GM23338 (cell line): ENCODE measurements at regions not wholly inside any gene's neighbourhood (a gene's known extent, or its start where the extent isn't known, plus 50 kb on each side); places are given as distances from the start of the nearest gene placed in this dataset.

Experiments
- ATAC-seq: fragments of 200-7000 bp; cut with Tn5 transposase; 3 replicates; pipeline ENCODE4 v1.9.1; 2020
- DNase-seq: peaks from one replicate; pipeline ENCODE4 v3.0.0-alpha.2; 2015; ENCODE audit warnings: low spot score
- H2AFZ ChIP-seq: fragments of 200-600 bp; sonication (generic); 2 replicates; pipeline ENCODE4 v1.8.0; 2016; ENCODE audit warnings: antibody characterized with exemption, mild to moderate bottlenecking, moderate library complexity
- H3F3A ChIP-seq: fragments of 200-600 bp; sonication (generic); replicated peaks from 2 replicates; pipeline ENCODE4 v1.8.0; 2017; ENCODE audit warnings: antibody characterized with exemption, mixed run types, low read depth
- H3K27ac ChIP-seq: fragments of 200-600 bp; sonication (generic); 2 replicates; pipeline ENCODE4 v1.6.1; 2016; ENCODE audit warnings: low read depth
- H3K27me3 ChIP-seq: fragments of 200-600 bp; sonication (generic); 2 replicates; pipeline ENCODE4 v1.8.0; 2016; ENCODE audit warnings: mild to moderate bottlenecking, mixed run types, moderate library complexity; ENCODE audit not compliant: insufficient read depth
- H3K36me3 ChIP-seq: fragments of 200-600 bp; sonication (generic); 2 replicates; pipeline ENCODE4 v1.8.0; 2016; ENCODE audit warnings: mild to moderate bottlenecking; ENCODE audit not compliant: insufficient read depth
- H3K4me1 ChIP-seq: fragments of 200-600 bp; sonication (generic); 2 replicates; pipeline ENCODE4 v1.8.0; 2016; ENCODE audit warnings: mild to moderate bottlenecking, moderate library complexity; ENCODE audit not compliant: insufficient read depth
- H3K4me2 ChIP-seq: fragments of 200-600 bp; sonication (generic); 2 replicates; pipeline ENCODE4 v1.7.1; 2017; ENCODE audit warnings: mixed run types
- H3K4me3 ChIP-seq: fragments of 200-600 bp; sonication (generic); 2 replicates; pipeline ENCODE4 v1.6.1; 2016; ENCODE audit warnings: mixed run types
- H3K79me2 ChIP-seq: fragments of 200-600 bp; sonication (generic); replicated peaks from 2 replicates; pipeline ENCODE4 v1.8.0; 2017; ENCODE audit warnings: mild to moderate bottlenecking; ENCODE audit not compliant: insufficient read depth
- H3K9me2 ChIP-seq: fragments of 200-600 bp; sonication (generic); 2 replicates; pipeline ENCODE4 v1.8.0; 2017; ENCODE audit not compliant: insufficient read depth
- H4K20me1 ChIP-seq: fragments of 200-600 bp; sonication (generic); replicated peaks from 2 replicates; pipeline ENCODE4 v1.8.0; 2017; ENCODE audit warnings: mild to moderate bottlenecking; ENCODE audit not compliant: insufficient read depth
- H3K27ac Mint-ChIP-seq: 2 replicates; pipeline ENCODE4 v1.8.0; 2020; ENCODE audit warnings: inconsistent platforms, mild to moderate bottlenecking, moderate library complexity, mixed read lengths
- H3K27me3 Mint-ChIP-seq: 3 replicates; pipeline ENCODE4 v1.8.0; 2022; ENCODE audit warnings: low read depth, mild to moderate bottlenecking, moderate library complexity, mixed read lengths, inconsistent platforms; ENCODE audit not compliant: insufficient read depth, poor library complexity
- H3K36me3 Mint-ChIP-seq: 3 replicates; pipeline ENCODE4 v1.8.0; 2021; ENCODE audit warnings: low read depth, mild to moderate bottlenecking, inconsistent platforms, moderate library complexity, mixed read lengths
- H3K4me1 Mint-ChIP-seq: 3 replicates; pipeline ENCODE4 v1.8.0; 2020; ENCODE audit warnings: mild to moderate bottlenecking, inconsistent platforms, mixed read lengths
- H3K4me3 Mint-ChIP-seq: 3 replicates; pipeline ENCODE4 v1.8.0; 2021; ENCODE audit warnings: moderate library complexity, mild to moderate bottlenecking, inconsistent platforms, mixed read lengths
- H3K9me3 Mint-ChIP-seq: 3 replicates; pipeline ENCODE4 v1.8.0; 2020; ENCODE audit warnings: moderate library complexity, mild to moderate bottlenecking, inconsistent platforms, mixed read lengths
- CREB1 ChIP-seq: fragments of 250-450 bp; sonication (Bioruptor Pico); IDR thresholded peaks from 2 replicates; pipeline ENCODE4 v1.5.0; 2020; ENCODE audit warnings: low read depth, mild to moderate bottlenecking, moderate library complexity
- EZH2 ChIP-seq: fragments of 200-600 bp; sonication (generic); IDR thresholded peaks from one replicate; pipeline ENCODE4 v1.8.0; 2017; ENCODE audit warnings: antibody characterized with exemption, mild to moderate bottlenecking, low read depth; ENCODE audit not compliant: unreplicated experiment
- JUNB ChIP-seq: IDR thresholded peaks from one replicate; pipeline ENCODE4 v1.6.1; 2016; ENCODE audit warnings: antibody characterized with exemption; ENCODE audit not compliant: unreplicated experiment
- NANOG ChIP-seq: IDR thresholded peaks from 2 replicates; pipeline ENCODE4 v1.6.1; 2016; ENCODE audit warnings: antibody characterized with exemption, borderline replicate concordance
- STAT1 ChIP-seq: IDR thresholded peaks from one replicate; pipeline ENCODE4 v1.6.1; 2016; ENCODE audit warnings: antibody characterized with exemption; ENCODE audit not compliant: unreplicated experiment
- ZNF114 ChIP-seq: fragments of 250-450 bp; sonication (Bioruptor Pico); IDR thresholded peaks from 2 replicates; pipeline ENCODE4 v1.5.0; 2020; ENCODE audit warnings: mild to moderate bottlenecking, moderate library complexity
- ZNF331 ChIP-seq: fragments of 250-450 bp; sonication (Bioruptor Pico); IDR thresholded peaks from 2 replicates; pipeline ENCODE4 v1.5.0; 2020; ENCODE audit warnings: low read depth, mild to moderate bottlenecking, moderate library complexity
- TF ChIP-seq, protein P1 (sequence below): IDR thresholded peaks from 2 replicates; pipeline ENCODE4 v1.6.1; 2016; ENCODE audit warnings: antibody characterized with exemption
- TF ChIP-seq, protein P2 (sequence below): IDR thresholded peaks from one replicate; pipeline ENCODE4 v1.6.1; 2018; ENCODE audit warnings: antibody characterized with exemption; ENCODE audit not compliant: unreplicated experiment
- TF ChIP-seq, protein P3 (sequence below), 2 experiments: fragments of 200-600 bp in 1 of 2; sonication (generic) in 1 of 2; conservative IDR thresholded peaks; 2 replicates each; pipeline versions ENCODE4 v1.5.1 to v1.6.1; 2016 to 2017; ENCODE audit warnings: antibody characterized with exemption in 2 of 2, low read depth in 2 of 2, mild to moderate bottlenecking in 2 of 2, moderate library complexity in 1 of 2

DNA sequence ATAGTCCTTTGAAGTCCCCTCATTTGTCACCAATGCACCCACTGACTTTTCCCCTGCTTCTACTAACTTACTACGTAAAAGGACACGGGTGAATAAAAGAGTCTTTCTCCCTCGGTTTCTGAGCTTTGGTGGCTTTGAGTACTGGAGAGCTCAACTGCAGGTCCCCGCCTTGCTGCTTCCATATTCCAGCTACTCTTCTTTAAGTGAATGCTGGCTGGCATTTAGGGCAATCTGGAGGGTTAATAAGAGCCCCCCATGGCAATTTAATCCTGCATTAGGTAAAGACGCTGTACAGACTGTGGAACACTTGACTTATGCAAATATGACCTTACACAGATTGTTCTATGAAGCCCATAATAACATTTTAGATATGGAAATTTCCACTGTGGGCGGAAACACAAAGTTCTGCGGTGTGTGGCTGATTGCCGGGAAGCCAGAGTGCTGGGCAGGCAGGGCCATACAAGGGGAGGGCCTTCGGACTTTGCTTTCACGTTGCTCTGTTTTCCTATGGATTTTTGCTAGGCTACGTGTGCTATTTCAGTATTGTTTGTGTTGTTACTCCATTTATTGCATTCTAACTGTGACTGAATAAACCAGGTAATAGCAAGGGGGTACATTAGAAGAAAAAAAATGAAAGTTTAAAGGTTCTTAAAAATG, 97.5 kb downstream of the SLC10A2 start (continued):
- TF ChIP-seq, protein P1, sequence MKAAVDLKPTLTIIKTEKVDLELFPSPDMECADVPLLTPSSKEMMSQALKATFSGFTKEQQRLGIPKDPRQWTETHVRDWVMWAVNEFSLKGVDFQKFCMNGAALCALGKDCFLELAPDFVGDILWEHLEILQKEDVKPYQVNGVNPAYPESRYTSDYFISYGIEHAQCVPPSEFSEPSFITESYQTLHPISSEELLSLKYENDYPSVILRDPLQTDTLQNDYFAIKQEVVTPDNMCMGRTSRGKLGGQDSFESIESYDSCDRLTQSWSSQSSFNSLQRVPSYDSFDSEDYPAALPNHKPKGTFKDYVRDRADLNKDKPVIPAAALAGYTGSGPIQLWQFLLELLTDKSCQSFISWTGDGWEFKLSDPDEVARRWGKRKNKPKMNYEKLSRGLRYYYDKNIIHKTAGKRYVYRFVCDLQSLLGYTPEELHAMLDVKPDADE: no peak
- TF ChIP-seq NANOG (no peak), CREB1 (CRISPR knock-in tag) (no peak), ZNF331 (CRISPR knock-in tag) (no peak), EZH2 (no peak), ZNF114 (CRISPR knock-in tag) (no peak), STAT1 (no peak)
- TF ChIP-seq, protein P2, sequence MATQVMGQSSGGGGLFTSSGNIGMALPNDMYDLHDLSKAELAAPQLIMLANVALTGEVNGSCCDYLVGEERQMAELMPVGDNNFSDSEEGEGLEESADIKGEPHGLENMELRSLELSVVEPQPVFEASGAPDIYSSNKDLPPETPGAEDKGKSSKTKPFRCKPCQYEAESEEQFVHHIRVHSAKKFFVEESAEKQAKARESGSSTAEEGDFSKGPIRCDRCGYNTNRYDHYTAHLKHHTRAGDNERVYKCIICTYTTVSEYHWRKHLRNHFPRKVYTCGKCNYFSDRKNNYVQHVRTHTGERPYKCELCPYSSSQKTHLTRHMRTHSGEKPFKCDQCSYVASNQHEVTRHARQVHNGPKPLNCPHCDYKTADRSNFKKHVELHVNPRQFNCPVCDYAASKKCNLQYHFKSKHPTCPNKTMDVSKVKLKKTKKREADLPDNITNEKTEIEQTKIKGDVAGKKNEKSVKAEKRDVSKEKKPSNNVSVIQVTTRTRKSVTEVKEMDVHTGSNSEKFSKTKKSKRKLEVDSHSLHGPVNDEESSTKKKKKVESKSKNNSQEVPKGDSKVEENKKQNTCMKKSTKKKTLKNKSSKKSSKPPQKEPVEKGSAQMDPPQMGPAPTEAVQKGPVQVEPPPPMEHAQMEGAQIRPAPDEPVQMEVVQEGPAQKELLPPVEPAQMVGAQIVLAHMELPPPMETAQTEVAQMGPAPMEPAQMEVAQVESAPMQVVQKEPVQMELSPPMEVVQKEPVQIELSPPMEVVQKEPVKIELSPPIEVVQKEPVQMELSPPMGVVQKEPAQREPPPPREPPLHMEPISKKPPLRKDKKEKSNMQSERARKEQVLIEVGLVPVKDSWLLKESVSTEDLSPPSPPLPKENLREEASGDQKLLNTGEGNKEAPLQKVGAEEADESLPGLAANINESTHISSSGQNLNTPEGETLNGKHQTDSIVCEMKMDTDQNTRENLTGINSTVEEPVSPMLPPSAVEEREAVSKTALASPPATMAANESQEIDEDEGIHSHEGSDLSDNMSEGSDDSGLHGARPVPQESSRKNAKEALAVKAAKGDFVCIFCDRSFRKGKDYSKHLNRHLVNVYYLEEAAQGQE: no peak

DNA sequence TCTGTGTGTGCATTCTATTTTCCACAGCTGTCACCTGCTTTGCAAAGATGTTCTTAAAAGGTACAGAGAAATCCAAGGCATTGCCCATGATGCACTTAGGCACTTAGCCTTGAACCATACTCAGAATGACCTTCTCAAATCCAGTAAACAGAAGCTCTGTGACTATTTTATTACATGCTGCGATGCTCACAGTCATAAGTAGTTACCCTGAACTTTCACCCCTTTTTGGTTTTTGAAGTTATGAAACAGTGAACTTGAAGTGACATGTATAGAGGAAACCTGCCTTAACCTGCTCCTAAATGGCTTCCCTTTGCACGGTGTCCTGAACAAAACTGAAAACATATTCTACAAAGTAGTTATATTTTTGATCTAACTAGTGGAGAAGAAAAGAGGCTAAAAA, 100.4 kb downstream of the SLC10A2 start:
- no peak overlapping the region for H2AFZ ChIP-seq
- no peaks in the 10 kb centered on the region for H3K4me1 ChIP-seq
- H3K36me3 Mint-ChIP-seq: no peaks in the 10 kb centered on the region
- H3F3A ChIP-seq: no peaks in the 10 kb centered on the region
- no peak overlapping the region for H3K27ac ChIP-seq
- DNase-seq (no peak), ATAC-seq (no peak)
- no peaks in the 10 kb centered on the region for H3K79me2 ChIP-seq
- peaks cover 5% of the 10 kb centered on the region for H3K9me2 ChIP-seq
- H3K27me3 ChIP-seq: no peaks in the 10 kb centered on the region
- H4K20me1 ChIP-seq: no peaks in the 10 kb centered on the region
- H3K4me3 Mint-ChIP-seq: no peak overlapping the region
- no peak overlapping the region for H3K27ac Mint-ChIP-seq
- peaks cover 4% of the 10 kb centered on the region for H3K27me3 Mint-ChIP-seq
- H3K9me3 Mint-ChIP-seq: no peaks in the 10 kb centered on the region; the same call in 2 of the 3 replicates
- TF ChIP-seq ZNF331 (CRISPR knock-in tag) (no peak), ZNF114 (CRISPR knock-in tag) (no peak)
- H3K4me2 ChIP-seq: no peak overlapping the region
- H3K4me3 ChIP-seq: no peak overlapping the region
- no peaks in the 10 kb centered on the region for H3K4me1 Mint-ChIP-seq
- H3K36me3 ChIP-seq: no peaks in the 10 kb centered on the region

DNA sequence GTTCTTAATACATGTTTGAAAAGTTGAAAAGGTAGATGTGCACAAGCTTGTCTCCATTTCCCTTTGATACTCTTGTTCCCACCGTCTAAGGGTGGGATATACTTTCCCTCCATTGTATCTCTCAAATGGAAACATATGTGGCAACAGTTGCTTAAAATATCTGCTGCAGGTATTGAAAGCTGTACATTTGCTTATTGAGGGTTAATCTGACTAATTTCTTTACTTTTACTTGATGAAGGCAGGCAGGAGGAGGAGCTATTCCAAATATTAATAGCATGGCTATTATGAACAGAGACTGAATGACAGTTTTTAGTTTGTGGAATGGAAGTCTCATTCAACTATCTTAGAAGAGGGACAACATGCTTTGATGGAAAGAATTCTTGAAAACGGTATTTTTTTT, 103.8 kb downstream of the SLC10A2 start:
- Histone ChIP-seq H3K9me2 (peaks cover 5% of the 10 kb centered on the region; the same call in 1 of the 2 replicates), H3K4me1 (no peaks in the 10 kb centered on the region), H3K27me3 (no peaks in the 10 kb centered on the region), H3K4me2 (no peak overlapping the region), H3F3A (no peaks in the 10 kb centered on the region), H3K36me3 (no peaks in the 10 kb centered on the region), H3K27ac (no peak overlapping the region), H3K4me3 (no peak overlapping the region), H4K20me1 (no peaks in the 10 kb centered on the region), H2AFZ (no peak overlapping the region), H3K79me2 (no peaks in the 10 kb centered on the region)
- Mint-ChIP-seq H3K36me3 (no peaks in the 10 kb centered on the region), H3K4me1 (no peaks in the 10 kb centered on the region), H3K27me3 (no peaks in the 10 kb centered on the region), H3K27ac (no peak overlapping the region), H3K4me3 (no peak overlapping the region), H3K9me3 (no peaks in the 10 kb centered on the region; the same call in 2 of the 3 replicates)
- no peak for DNase-seq
- ATAC-seq: no peak
- no peak for TF ChIP-seq NANOG
- TF ChIP-seq ZNF114 (CRISPR knock-in tag): no peak
- TF ChIP-seq EZH2: no peak
- TF ChIP-seq, protein P3, sequence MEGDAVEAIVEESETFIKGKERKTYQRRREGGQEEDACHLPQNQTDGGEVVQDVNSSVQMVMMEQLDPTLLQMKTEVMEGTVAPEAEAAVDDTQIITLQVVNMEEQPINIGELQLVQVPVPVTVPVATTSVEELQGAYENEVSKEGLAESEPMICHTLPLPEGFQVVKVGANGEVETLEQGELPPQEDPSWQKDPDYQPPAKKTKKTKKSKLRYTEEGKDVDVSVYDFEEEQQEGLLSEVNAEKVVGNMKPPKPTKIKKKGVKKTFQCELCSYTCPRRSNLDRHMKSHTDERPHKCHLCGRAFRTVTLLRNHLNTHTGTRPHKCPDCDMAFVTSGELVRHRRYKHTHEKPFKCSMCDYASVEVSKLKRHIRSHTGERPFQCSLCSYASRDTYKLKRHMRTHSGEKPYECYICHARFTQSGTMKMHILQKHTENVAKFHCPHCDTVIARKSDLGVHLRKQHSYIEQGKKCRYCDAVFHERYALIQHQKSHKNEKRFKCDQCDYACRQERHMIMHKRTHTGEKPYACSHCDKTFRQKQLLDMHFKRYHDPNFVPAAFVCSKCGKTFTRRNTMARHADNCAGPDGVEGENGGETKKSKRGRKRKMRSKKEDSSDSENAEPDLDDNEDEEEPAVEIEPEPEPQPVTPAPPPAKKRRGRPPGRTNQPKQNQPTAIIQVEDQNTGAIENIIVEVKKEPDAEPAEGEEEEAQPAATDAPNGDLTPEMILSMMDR (conservative IDR thresholded peaks at IDR 0.05; ENCODE audit: low read depth in 2 of 2): no peak
- TF ChIP-seq, protein P2: no peak
- TF ChIP-seq JUNB: no peak
- no peak for TF ChIP-seq STAT1
- no peak for TF ChIP-seq ZNF331 (CRISPR knock-in tag)
